KMS-11 (cell line): ENCODE measurements at regions not wholly inside any gene's neighbourhood (a gene's known extent, or its start where the extent isn't known, plus 50 kb on each side); places are given as distances from the start of the nearest gene placed in this dataset.

ENCODE experiments used
- H2AFZ ChIP-seq: fragments of 200-600 bp; sonication (generic); 2 replicates; pipeline ENCODE4 v1.6.1; 2016; ENCODE audit warnings: antibody characterized with exemption, mixed run types, low read depth
- H3K27ac ChIP-seq: fragments of 200-600 bp; sonication (generic); 2 replicates; pipeline ENCODE4 v1.6.1; 2016; ENCODE audit warnings: mild to moderate bottlenecking, mixed run types
- H3K27me3 ChIP-seq: fragments of 200-600 bp; sonication (generic); 2 replicates; pipeline ENCODE4 v1.6.1; 2017; ENCODE audit warnings: mild to moderate bottlenecking, low read depth, mixed run types, moderate library complexity; ENCODE audit not compliant: insufficient read depth
- H3K36me3 ChIP-seq: fragments of 200-600 bp; sonication (generic); 2 replicates; pipeline ENCODE4 v1.6.1; 2017; ENCODE audit warnings: mild to moderate bottlenecking, mixed run types; ENCODE audit not compliant: insufficient read depth
- H3K4me1 ChIP-seq: fragments of 200-600 bp; sonication (generic); 2 replicates; pipeline ENCODE4 v1.6.1; 2016; ENCODE audit warnings: mild to moderate bottlenecking, low read depth, mixed run types; ENCODE audit not compliant: poor library complexity, severe bottlenecking
- H3K4me2 ChIP-seq: fragments of 200-600 bp; sonication (generic); 2 replicates; pipeline ENCODE4 v1.7.0; 2016; ENCODE audit warnings: mild to moderate bottlenecking, mixed run types
- H3K4me3 ChIP-seq: fragments of 200-600 bp; sonication (generic); IDR thresholded peaks from 2 replicates; pipeline ENCODE4 v1.6.1; 2017; ENCODE audit warnings: low read depth, low read length, mixed read lengths; ENCODE audit not compliant: insufficient read depth
- H3K79me2 ChIP-seq: fragments of 200-600 bp; sonication (generic); 2 replicates; pipeline ENCODE4 v1.6.1; 2016; ENCODE audit warnings: low read depth, mixed run types; ENCODE audit not compliant: insufficient read depth
- H3K9ac ChIP-seq: fragments of 200-600 bp; sonication (generic); 2 replicates; pipeline ENCODE4 v1.6.1; 2016; ENCODE audit warnings: mild to moderate bottlenecking, mixed run types
- H4K20me1 ChIP-seq: fragments of 200-600 bp; sonication (generic); 2 replicates; pipeline ENCODE4 v1.6.1; 2016; ENCODE audit warnings: mild to moderate bottlenecking, mixed run types; ENCODE audit not compliant: insufficient read depth
- TF ChIP-seq, protein P1 (sequence below): fragments of 200-600 bp; sonication (generic); conservative IDR thresholded peaks from 2 replicates; pipeline ENCODE4 v1.6.1; 2017; ENCODE audit warnings: low read depth, mild to moderate bottlenecking, antibody characterized with exemption, low read length, moderate library complexity, mixed read lengths

GRCh38 chr2:57504787-57505186, 541.8 kb upstream of the VRK2 start:
- H4K20me1 ChIP-seq = no peaks in the 10 kb centered on the region
- no peak overlapping the region for H3K9ac ChIP-seq
- no peaks in the 10 kb centered on the region for H3K4me1 ChIP-seq
- H3K4me3 ChIP-seq = no peak overlapping the region
- no peak overlapping the region for H3K4me2 ChIP-seq
- no peaks in the 10 kb centered on the region for H3K27me3 ChIP-seq
- no peak overlapping the region for H3K27ac ChIP-seq
- H2AFZ ChIP-seq = no peak overlapping the region
- TF ChIP-seq, protein P1, sequence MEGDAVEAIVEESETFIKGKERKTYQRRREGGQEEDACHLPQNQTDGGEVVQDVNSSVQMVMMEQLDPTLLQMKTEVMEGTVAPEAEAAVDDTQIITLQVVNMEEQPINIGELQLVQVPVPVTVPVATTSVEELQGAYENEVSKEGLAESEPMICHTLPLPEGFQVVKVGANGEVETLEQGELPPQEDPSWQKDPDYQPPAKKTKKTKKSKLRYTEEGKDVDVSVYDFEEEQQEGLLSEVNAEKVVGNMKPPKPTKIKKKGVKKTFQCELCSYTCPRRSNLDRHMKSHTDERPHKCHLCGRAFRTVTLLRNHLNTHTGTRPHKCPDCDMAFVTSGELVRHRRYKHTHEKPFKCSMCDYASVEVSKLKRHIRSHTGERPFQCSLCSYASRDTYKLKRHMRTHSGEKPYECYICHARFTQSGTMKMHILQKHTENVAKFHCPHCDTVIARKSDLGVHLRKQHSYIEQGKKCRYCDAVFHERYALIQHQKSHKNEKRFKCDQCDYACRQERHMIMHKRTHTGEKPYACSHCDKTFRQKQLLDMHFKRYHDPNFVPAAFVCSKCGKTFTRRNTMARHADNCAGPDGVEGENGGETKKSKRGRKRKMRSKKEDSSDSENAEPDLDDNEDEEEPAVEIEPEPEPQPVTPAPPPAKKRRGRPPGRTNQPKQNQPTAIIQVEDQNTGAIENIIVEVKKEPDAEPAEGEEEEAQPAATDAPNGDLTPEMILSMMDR = no peak
- H3K79me2 ChIP-seq = no peaks in the 10 kb centered on the region
- H3K36me3 ChIP-seq = no peaks in the 10 kb centered on the region

GRCh38 chr2:57509189-57509588, 537.4 kb upstream of the VRK2 start:
- Histone ChIP-seq H3K36me3 (no peaks in the 10 kb centered on the region), H2AFZ (no peak overlapping the region), H3K27ac (no peak overlapping the region), H3K4me2 (no peak overlapping the region), H3K4me3 (no peak overlapping the region), H4K20me1 (no peaks in the 10 kb centered on the region), H3K9ac (no peak overlapping the region), H3K79me2 (no peaks in the 10 kb centered on the region), H3K27me3 (no peaks in the 10 kb centered on the region), H3K4me1 (no peaks in the 10 kb centered on the region)
- TF ChIP-seq, protein P1 = no peak

GRCh38 chr2:57510704-57511103, 535.9 kb upstream of the VRK2 start:
- Histone ChIP-seq H3K36me3 (no peaks in the 10 kb centered on the region), H4K20me1 (no peaks in the 10 kb centered on the region), H3K4me2 (no peak overlapping the region), H3K27ac (no peak overlapping the region), H3K4me3 (no peak overlapping the region), H3K4me1 (no peaks in the 10 kb centered on the region), H2AFZ (no peak overlapping the region), H3K79me2 (no peaks in the 10 kb centered on the region), H3K27me3 (no peaks in the 10 kb centered on the region), H3K9ac (no peak overlapping the region)
- TF ChIP-seq, protein P1 = no peak

GRCh38 chr2:57515366-57515765, 531.2 kb upstream of the VRK2 start:
- Histone ChIP-seq H3K27ac (no peak overlapping the region), H3K4me2 (no peak overlapping the region), H3K4me3 (no peak overlapping the region), H3K9ac (no peak overlapping the region), H3K4me1 (peaks cover 7% of the 10 kb centered on the region), H3K36me3 (no peaks in the 10 kb centered on the region), H3K79me2 (no peaks in the 10 kb centered on the region), H2AFZ (no peak overlapping the region), H3K27me3 (no peaks in the 10 kb centered on the region), H4K20me1 (no peaks in the 10 kb centered on the region)
- TF ChIP-seq, protein P1 = no peak
